ENCODE measurements at regions not wholly inside any gene's neighbourhood (a gene's known extent, or its start where the extent isn't known, plus 50 kb on each side); places are given as distances from the start of the nearest gene placed in this dataset.
A peak's percentile ranks its signal among the peaks of the same experiment; 100 is the strongest.
"Not testable (repeated sequence)": the region's sequence is repeated elsewhere in the genome, so short reads cannot be mapped to it uniquely, and the experiment has no call there.

DNA sequence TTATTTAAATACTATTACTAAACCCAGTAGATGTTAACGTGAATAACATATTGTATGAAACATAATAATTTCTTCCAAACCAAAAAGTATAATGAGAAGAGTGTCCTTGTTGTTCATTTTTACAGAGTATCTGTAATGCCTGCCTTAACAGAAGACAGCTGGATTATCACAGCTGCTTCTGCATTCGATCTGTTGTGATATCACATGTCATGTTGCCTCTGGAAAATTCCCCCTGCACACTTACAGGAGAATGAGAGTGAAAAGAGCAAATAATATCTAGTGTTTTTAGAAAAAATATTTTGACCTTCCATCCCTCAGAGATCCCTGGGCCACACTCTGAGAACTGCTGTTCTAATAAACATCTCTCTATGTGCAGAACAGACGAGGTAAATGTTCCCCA is 240.1 kb upstream of the NOCT start:
- intact Hi-C loops (cut with DNase I) = no loop called here

DNA sequence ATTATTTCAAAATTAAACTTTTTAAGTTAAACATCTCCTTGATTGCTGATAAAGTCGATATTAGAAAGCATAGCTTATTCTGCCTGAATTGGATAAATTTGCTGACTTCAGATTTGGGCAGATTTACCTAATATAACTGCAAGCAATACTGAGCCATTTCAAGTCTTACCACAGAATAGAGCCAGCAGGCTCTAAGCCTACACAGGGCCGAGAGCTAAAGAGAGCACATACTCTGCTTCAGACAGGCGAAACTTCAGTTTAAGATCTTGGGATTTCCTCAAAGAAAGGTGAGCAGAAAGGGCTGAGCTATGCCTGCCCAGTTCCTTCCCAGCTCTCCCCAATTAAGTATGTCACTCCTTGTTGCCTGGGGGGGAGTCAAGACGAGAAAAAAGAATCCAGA is 240.6 kb upstream of the NOCT start:
- intact Hi-C loops (cut with DNase I) = no loop called here
- peak in 1 of 42 donors; percentile 25 for DNase-seq

More for the DNA sequence above, 240.1 kb upstream of the NOCT start:
- no peak for DNase-seq

- DNase-seq; intact Hi-C loops (cut with DNase I): not testable (repeated sequence)
Observed at GRCh38 chr4:138774125-138774524, 241.5 kb upstream of the NOCT start.

- intact Hi-C loops (cut with DNase I) = no loop called here
Observed at GRCh38 chr4:138773321-138773720, 242.3 kb upstream of the NOCT start.

GRCh38 chr4:138772366-138772765 is 243.2 kb upstream of the NOCT start:
- DNase-seq = no peak
- intact Hi-C loops (cut with DNase I) = no loop called here

More at GRCh38 chr4:138773321-138773720, 242.3 kb upstream of the NOCT start:
- no peak for DNase-seq

DNA sequence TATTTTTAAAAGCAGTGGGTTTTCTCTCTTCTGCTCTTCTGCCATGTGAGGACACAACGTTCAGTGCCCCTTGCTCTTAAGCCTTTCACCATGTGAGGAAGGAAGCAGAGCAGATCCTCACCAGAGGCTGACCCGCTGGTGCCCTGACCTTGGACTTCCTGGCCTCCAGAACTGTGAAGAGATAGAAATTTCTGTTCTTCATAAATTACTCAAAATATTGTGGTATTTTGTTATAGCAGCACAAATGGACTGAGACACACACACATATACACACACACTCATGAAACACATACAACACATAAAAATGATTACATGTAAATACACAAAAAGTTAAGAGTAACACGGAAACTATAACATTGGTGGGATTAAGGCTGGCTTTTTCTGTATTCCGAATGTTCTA is 244.8 kb upstream of the NOCT start:
- DNase-seq = no peak
- intact Hi-C loops (cut with DNase I) = no loop called here

- intact Hi-C loops (cut with DNase I) = no loop called here
- DNase-seq = no peak
Observed at GRCh38 chr4:138766332-138766731, 249.2 kb upstream of the NOCT start.

GRCh38 chr4:138765442-138765841 is 250.1 kb upstream of the NOCT start:
- intact Hi-C loops (cut with DNase I) = no loop called here
- peak in 25 of 42 donors; percentile 5 to 74 (median 44) for DNase-seq

- no peak for DNase-seq
- intact Hi-C loops (cut with DNase I) = no loop called here
Observed at GRCh38 chr4:138761638-138762220, 253.9 kb upstream of the NOCT start.

- intact Hi-C loops (cut with DNase I) = no loop called here
Observed at GRCh38 chr4:138759554-138759902, 256.1 kb upstream of the NOCT start.

GRCh38 chr4:138758876-138759553 is 256.6 kb upstream of the NOCT start:
- no peak for DNase-seq
- intact Hi-C loops (cut with DNase I) = no loop called here

More at GRCh38 chr4:138759554-138759902, 256.1 kb upstream of the NOCT start:
- peak in 1 of 42 donors; percentile 15 for DNase-seq

- no peak for DNase-seq
- intact Hi-C loops (cut with DNase I) = no loop called here
Observed at GRCh38 chr4:138758196-138758595, 257.4 kb upstream of the NOCT start.

DNA sequence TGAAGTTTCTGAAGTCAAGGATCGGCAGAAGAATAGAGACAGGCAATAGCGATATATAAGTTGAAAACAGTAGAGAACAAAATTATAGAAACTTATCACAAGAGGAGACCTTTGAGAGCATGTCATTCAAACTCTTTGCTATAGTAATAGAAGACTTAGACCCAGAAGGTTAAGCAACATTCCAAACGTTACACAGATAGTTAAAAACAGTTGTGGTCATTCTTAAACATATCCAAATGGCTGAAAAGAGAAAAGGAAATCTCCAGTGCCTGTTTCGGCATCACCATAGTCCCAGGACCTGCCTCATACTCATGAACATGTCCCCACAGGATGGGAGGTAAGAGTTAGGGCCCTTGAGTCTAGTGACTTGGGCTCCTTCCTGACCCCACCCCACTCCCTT is 258.1 kb upstream of the NOCT start:
- DNase-seq = no peak
- intact Hi-C loops (cut with DNase I) = no loop called here

- DNase-seq = no peak
- intact Hi-C loops (cut with DNase I) = no loop called here
Observed at GRCh38 chr4:138756519-138756918, 259.1 kb upstream of the NOCT start.

DNA sequence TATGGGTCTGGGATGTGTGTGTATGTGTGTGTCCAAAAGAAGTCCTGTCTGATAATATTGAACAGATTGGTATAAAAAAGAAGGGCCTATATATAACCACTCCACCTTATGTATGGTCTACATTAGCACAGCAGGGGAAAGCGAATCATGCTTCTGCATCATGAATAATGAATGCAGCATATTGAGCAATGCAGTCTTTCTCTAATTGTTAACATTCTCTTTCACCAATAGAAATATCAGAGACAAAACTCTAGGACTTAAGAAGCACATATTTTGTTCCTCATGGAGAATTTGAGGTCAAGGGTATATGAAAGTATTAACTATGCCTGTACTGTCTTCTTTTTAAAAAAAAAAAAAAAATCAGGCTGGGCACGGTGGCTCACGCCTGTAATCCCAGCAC is 264.3 kb upstream of the NOCT start:
- DNase-seq = no peak
- intact Hi-C loops (cut with DNase I) = no loop called here

- intact Hi-C loops (cut with DNase I) = no loop called here
Observed at GRCh38 chr4:138749303-138749702, 266.3 kb upstream of the NOCT start.

DNA sequence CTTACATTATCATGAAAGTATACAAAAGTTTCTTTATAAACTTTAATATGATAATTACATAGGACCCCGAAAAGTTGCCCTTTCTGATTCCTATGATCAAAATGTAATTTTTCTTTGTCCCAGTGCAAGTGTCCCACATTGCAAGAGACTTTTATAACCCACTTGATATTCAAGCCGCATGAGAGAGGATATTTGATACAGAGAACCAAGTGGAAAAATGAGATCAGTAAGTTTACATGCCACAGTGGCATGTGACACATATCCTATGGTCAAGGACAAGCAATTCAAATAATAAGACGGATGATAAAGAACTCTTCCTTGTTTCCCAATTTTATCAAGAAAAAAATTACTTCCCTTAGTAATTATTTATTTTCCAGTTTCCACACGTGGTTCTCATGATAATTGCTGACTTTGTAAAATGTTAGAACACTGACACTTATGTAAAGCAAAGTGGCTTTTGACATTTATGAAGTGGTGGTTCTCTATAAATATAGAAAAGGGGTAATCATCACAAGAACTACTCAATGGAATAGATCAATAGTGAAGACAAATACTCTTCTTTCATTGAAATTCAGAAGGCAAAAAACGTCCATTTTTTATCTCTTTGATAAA is 273.7 kb upstream of the NOCT start:
- no peak for DNase-seq
- intact Hi-C loops (cut with DNase I) = no loop called here

More at GRCh38 chr4:138749303-138749702, 266.3 kb upstream of the NOCT start:
- DNase-seq = no peak

GRCh38 chr4:138740816-138741745 is 274.5 kb upstream of the NOCT start:
- DNase-seq = no peak
- intact Hi-C loops (cut with DNase I) = no loop called here

DNA sequence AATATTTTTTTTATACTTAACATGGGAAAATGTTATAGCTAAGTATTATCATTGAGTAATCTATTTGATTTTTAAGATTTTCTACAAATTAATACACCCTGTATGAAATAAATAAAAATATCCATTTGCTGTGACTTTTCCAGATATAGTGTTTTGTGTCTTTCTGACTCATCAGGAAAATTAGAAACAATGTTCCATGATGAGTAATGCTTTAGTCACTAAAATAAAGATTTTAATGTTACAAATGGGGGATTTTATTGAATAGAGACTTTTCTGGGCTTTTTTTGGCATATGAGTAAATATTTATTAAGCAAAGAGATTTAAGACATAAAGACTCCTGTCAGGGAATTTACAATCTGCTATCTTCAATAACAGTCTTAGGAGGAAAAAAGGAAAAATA is 279.2 kb upstream of the NOCT start:
- intact Hi-C loops (cut with DNase I) = no loop called here

GRCh38 chr4:138734746-138735145 is 280.8 kb upstream of the NOCT start:
- intact Hi-C loops (cut with DNase I) = no loop called here

More for the DNA sequence above, 279.2 kb upstream of the NOCT start:
- DNase-seq = no peak

More at GRCh38 chr4:138734746-138735145, 280.8 kb upstream of the NOCT start:
- no peak for DNase-seq
